ENCODE measurements at regions not wholly inside any gene's neighbourhood (a gene's known extent, or its start where the extent isn't known, plus 50 kb on each side); places are given as distances from the start of the nearest gene placed in this dataset.

DNA sequence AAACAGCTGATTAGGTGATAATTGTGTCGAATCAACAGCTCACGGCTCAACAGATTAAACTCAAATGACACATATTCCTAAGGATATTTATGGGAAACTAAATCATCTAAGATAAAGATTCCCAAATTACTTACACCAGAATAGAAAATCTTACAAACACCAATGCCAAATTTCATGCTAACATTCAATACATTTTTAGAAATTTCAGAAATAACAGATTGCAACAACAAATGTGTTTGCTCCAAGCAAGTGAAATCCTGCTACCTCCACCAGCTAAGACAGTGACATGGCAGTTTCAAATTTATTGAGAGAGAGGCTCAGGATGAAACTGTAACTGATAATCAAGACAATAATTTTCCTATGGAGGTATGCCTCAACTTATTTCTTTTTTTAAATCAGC, 65.0 kb upstream of the EPB41L3 start:
- TF ChIP-seq CTCF (conservative IDR thresholded peaks at IDR 0.05; ENCODE audit: low read length) (no peak), EZH2phosphoT487 (IDR thresholded peaks at IDR 0.05; ENCODE audit: borderline replicate concordance, low read depth, low read length) (no peak)
